Body of pancreas (tissue), 4 donors: ENCODE measurements at regions not wholly inside any gene's neighbourhood (a gene's known extent, or its start where the extent isn't known, plus 50 kb on each side); places are given as distances from the start of the nearest gene placed in this dataset.
A peak's percentile ranks its signal among the peaks of the same experiment; 100 is the strongest.

Experiments used
- ATAC-seq: fragments of 150-250 bp; one replicate; pipeline ENCODE4 v1.9.1; 2016
- DNase-seq, 4 donors: peaks; one replicate each; pipeline ENCODE4 v3.0.0-alpha.2; 2019
- H3K27ac ChIP-seq, 4 donors: fragments of 200-600 bp; sonication (generic); 1 replicate in 3 of 4; 2 replicates in 1 of 4; pipeline versions ENCODE4 v1.5.1 to v1.6.1; 2016 to 2019; ENCODE audit warnings: mild to moderate bottlenecking in 1 of 4, mixed read lengths in 1 of 4, moderate library complexity in 1 of 4
- H3K27me3 ChIP-seq, 2 donors: fragments of 200-600 bp; sonication (generic); one replicate each; pipeline ENCODE4 v1.6.0; 2016; ENCODE audit warnings: mild to moderate bottlenecking in 1 of 2
- H3K36me3 ChIP-seq, 2 donors: fragments of 200-600 bp; sonication (generic); replicated peaks in 1 of 2; 2 replicates each; pipeline ENCODE4 v1.5.1; 2016; ENCODE audit warnings: low read depth in 2 of 2; ENCODE audit not compliant: insufficient read depth in 1 of 2
- H3K4me1 ChIP-seq: fragments of 200-600 bp; sonication (generic); one replicate; pipeline ENCODE4 v1.6.0; 2016
- H3K4me3 ChIP-seq, 2 donors: fragments of 200-600 bp; sonication (generic); 1 replicate in 1 of 2; 2 replicates in 1 of 2; pipeline ENCODE4 v1.5.1; 2016 to 2019
- H3K9me3 ChIP-seq, 3 donors: fragments of 200-600 bp; sonication (generic); 1 replicate in 2 of 3; 2 replicates in 1 of 3; pipeline ENCODE4 v1.5.1; 2016
- CTCF ChIP-seq, 7 experiments: fragments of 450-650 bp in 4 of 7; fragments of 200-600 bp in 3 of 7; sonication (generic) in 3 of 7; IDR thresholded peaks; one replicate each; pipeline ENCODE4 v1.5.1; 2016 to 2019; ENCODE audit warnings: antibody characterized with exemption in 7 of 7
- POLR2A ChIP-seq, 3 donors: fragments of 450-650 bp; IDR thresholded peaks; one replicate each; pipeline ENCODE4 v1.6.1; 2016; ENCODE audit warnings: antibody characterized with exemption in 3 of 3, mild to moderate bottlenecking in 2 of 3
- WGBS, 2 donors: methylation state at CpG; one replicate each; pipeline ENCODE4 v1.1.5; 2017; 5-methylcytosine and 5-hydroxymethylcytosine counted together
- intact Hi-C: fragments of 100-400 bp; cut with DNase I; formaldehyde crosslinking; loops from one replicate; pipeline ENCODE4 v1.15.1; 2023

GRCh38 chr17:34503528-34504195 lies 75.7 kb upstream of the TMEM132E start:
- TF ChIP-seq POLR2A (IDR thresholded peaks at IDR 0.05) (no peak), CTCF (IDR thresholded peaks at IDR 0.05) (no peak)
- ATAC-seq = peak; percentile 45
- no peak overlapping the region for H3K4me3 ChIP-seq
- no peaks in the 10 kb centered on the region for H3K36me3 ChIP-seq
- no peaks in the 10 kb centered on the region for H3K9me3 ChIP-seq
- H3K27ac ChIP-seq = no peak overlapping the region
- no peaks in the 10 kb centered on the region for H3K27me3 ChIP-seq
- WGBS, 2 donors = 34 to 40% methylated on average over 10 of the region's 10 CpGs
- no peaks in the 10 kb centered on the region for H3K4me1 ChIP-seq
- peak in 3 of 4 donors; percentile 13 to 42 (median 16) for DNase-seq
- intact Hi-C loops = no loop called here

GRCh38 chr17:34502426-34502825 lies 77.0 kb upstream of the TMEM132E start:
- 33 to 35% methylated on average over 4 of the region's 4 CpGs for WGBS, 2 donors
- H3K36me3 ChIP-seq = no peaks in the 10 kb centered on the region
- DNase-seq = no peak
- no peak for TF ChIP-seq CTCF (IDR thresholded peaks at IDR 0.05)
- no peak for TF ChIP-seq POLR2A (IDR thresholded peaks at IDR 0.05)
- H3K4me3 ChIP-seq = no peak overlapping the region
- H3K27me3 ChIP-seq = no peaks in the 10 kb centered on the region
- H3K27ac ChIP-seq = no peak overlapping the region
- intact Hi-C loops = no loop called here
- no peaks in the 10 kb centered on the region for H3K4me1 ChIP-seq
- H3K9me3 ChIP-seq = no peaks in the 10 kb centered on the region
- no peak for ATAC-seq

GRCh38 chr17:34499576-34499975 lies 79.8 kb upstream of the TMEM132E start:
- Histone ChIP-seq H3K4me1 (no peaks in the 10 kb centered on the region), H3K27ac (no peak overlapping the region), H3K9me3 (no peaks in the 10 kb centered on the region), H3K36me3 (no peaks in the 10 kb centered on the region), H3K4me3 (no peak overlapping the region), H3K27me3 (no peaks in the 10 kb centered on the region)
- intact Hi-C loops = no loop called here
- 0% methylated on average over 1 of the region's 1 CpG for WGBS, 2 donors
- DNase-seq (no peak), ATAC-seq (no peak)
- TF ChIP-seq CTCF (IDR thresholded peaks at IDR 0.05) = no peak
- TF ChIP-seq POLR2A (IDR thresholded peaks at IDR 0.05) = no peak

GRCh38 chr17:34493917-34494316 lies 85.5 kb upstream of the TMEM132E start:
- H3K4me1 ChIP-seq = no peaks in the 10 kb centered on the region
- DNase-seq (no peak), ATAC-seq (no peak)
- no peak overlapping the region for H3K27ac ChIP-seq
- TF ChIP-seq POLR2A (IDR thresholded peaks at IDR 0.05) = no peak
- no peak for TF ChIP-seq CTCF (IDR thresholded peaks at IDR 0.05)
- H3K36me3 ChIP-seq = no peaks in the 10 kb centered on the region
- intact Hi-C loops = no loop called here
- no peak overlapping the region for H3K4me3 ChIP-seq
- no peaks in the 10 kb centered on the region for H3K27me3 ChIP-seq
- H3K9me3 ChIP-seq = no peaks in the 10 kb centered on the region
- 35 to 60% methylated on average over 3 of the region's 3 CpGs for WGBS, 2 donors

GRCh38 chr17:34487626-34488025 lies 91.8 kb upstream of the TMEM132E start:
- DNase-seq (no peak), ATAC-seq (no peak)
- TF ChIP-seq CTCF (IDR thresholded peaks at IDR 0.05) (no peak), POLR2A (IDR thresholded peaks at IDR 0.05) (no peak)
- Histone ChIP-seq H3K4me3 (no peak overlapping the region), H3K27me3 (no peaks in the 10 kb centered on the region), H3K9me3 (no peaks in the 10 kb centered on the region), H3K4me1 (no peaks in the 10 kb centered on the region), H3K27ac (no peak overlapping the region), H3K36me3 (no peaks in the 10 kb centered on the region)
- intact Hi-C loops = no loop called here
- 14 to 27% methylated on average over 5 to 12 of the region's 12 CpGs for WGBS, 2 donors
